Neural cell (in vitro differentiated cells): ENCODE measurements at regions not wholly inside any gene's neighbourhood (a gene's known extent, or its start where the extent isn't known, plus 50 kb on each side); places are given as distances from the start of the nearest gene placed in this dataset.
"Not testable (repeated sequence)": the region's sequence is repeated elsewhere in the genome, so short reads cannot be mapped to it uniquely, and the experiment has no call there.

Experiments used
- H2AFZ ChIP-seq: fragments of 200-600, 300-800 bp; sonication (generic), shearing (Covaris generic); 2 replicates; pipeline ENCODE4 v1.6.0; 2014; ENCODE audit warnings: low read depth, mild to moderate bottlenecking, antibody characterized with exemption, low read length, moderate library complexity
- H3F3A ChIP-seq: fragments of 200-600 bp; shearing (Covaris generic); 2 replicates; pipeline ENCODE4 v1.6.1; 2016; ENCODE audit warnings: mild to moderate bottlenecking, moderate library complexity, mixed read lengths, antibody characterized with exemption, low read length; ENCODE audit not compliant: insufficient read depth, poor library complexity, severe bottlenecking
- H3K27ac ChIP-seq: fragments of 200-600, 300-800 bp; sonication (generic), shearing (Covaris generic); 2 replicates; pipeline ENCODE4 v1.5.1; 2014; ENCODE audit warnings: mild to moderate bottlenecking, low read length, moderate library complexity
- H3K27me3 ChIP-seq: fragments of 300-800, 200-600 bp; sonication (generic), shearing (Covaris generic); 2 replicates; pipeline ENCODE4 v1.6.0; 2014; ENCODE audit warnings: mild to moderate bottlenecking, low read depth, low read length, moderate library complexity; ENCODE audit not compliant: insufficient read depth
- H3K36me3 ChIP-seq: fragments of 300-800, 200-600 bp; sonication (generic), shearing (Covaris generic); 2 replicates; pipeline ENCODE4 v1.5.1; 2014; ENCODE audit warnings: mild to moderate bottlenecking, antibody characterized with exemption, low read length, moderate library complexity; ENCODE audit not compliant: insufficient read depth
- H3K4me2 ChIP-seq: fragments of 300-800, 200-600 bp; sonication (generic), shearing (Covaris generic); 2 replicates; pipeline ENCODE4 v1.6.0; 2014; ENCODE audit warnings: mild to moderate bottlenecking, low read length
- H3K4me3 ChIP-seq: fragments of 300-800, 200-600 bp; sonication (generic), shearing (Covaris generic); 2 replicates; pipeline ENCODE4 v1.5.1; 2014; ENCODE audit warnings: mild to moderate bottlenecking, low read length, moderate library complexity
- H3K79me2 ChIP-seq: fragments of 200-600 bp; shearing (Covaris generic); replicated peaks from 2 replicates; pipeline ENCODE4 v1.6.0; 2014; ENCODE audit warnings: mild to moderate bottlenecking, low read length, moderate library complexity; ENCODE audit not compliant: insufficient read depth
- H3K9ac ChIP-seq: fragments of 300-800, 200-600 bp; sonication (generic), shearing (Covaris generic); 2 replicates; pipeline ENCODE4 v1.6.1; 2016; ENCODE audit warnings: mild to moderate bottlenecking, low read length, mixed read lengths
- H3K9me2 ChIP-seq: fragments of 200-600 bp; shearing (Covaris generic); 2 replicates; pipeline ENCODE4 v1.6.1; 2016; ENCODE audit warnings: mild to moderate bottlenecking, low read length, mixed read lengths; ENCODE audit not compliant: insufficient read depth
- H3K9me3 ChIP-seq: fragments of 200-600, 300-800 bp; sonication (generic), shearing (Covaris generic); 2 replicates; pipeline ENCODE4 v1.6.1; 2016; ENCODE audit warnings: mild to moderate bottlenecking, mixed run types, low read length, moderate library complexity, mixed read lengths
- H4K20me1 ChIP-seq: fragments of 200-600 bp; shearing (Covaris generic); 2 replicates; pipeline ENCODE4 v1.6.1; 2016; ENCODE audit warnings: mild to moderate bottlenecking, mixed run types; ENCODE audit not compliant: insufficient read depth
- CTCF ChIP-seq: fragments of 450-650 bp; IDR thresholded peaks from 2 replicates; pipeline ENCODE4 v1.5.1; 2014; ENCODE audit warnings: antibody characterized with exemption, mild to moderate bottlenecking, moderate library complexity; ENCODE audit not compliant: poor library complexity, severe bottlenecking
- EP300 ChIP-seq: fragments of 450-650 bp; conservative IDR thresholded peaks from 2 replicates; pipeline ENCODE4 v1.6.1; 2014; ENCODE audit warnings: antibody characterized with exemption, mild to moderate bottlenecking, moderate library complexity; ENCODE audit not compliant: poor library complexity, severe bottlenecking
- EZH2 ChIP-seq: fragments of 200-600, 300-800 bp; shearing (Covaris generic), sonication (generic); IDR thresholded peaks from 2 replicates; pipeline ENCODE4 v1.6.1; 2014; ENCODE audit warnings: antibody characterized with exemption, low read length, borderline replicate concordance, mild to moderate bottlenecking; ENCODE audit not compliant: insufficient read depth, poor library complexity, severe bottlenecking
- MXI1 ChIP-seq: fragments of 450-650 bp; conservative IDR thresholded peaks from 2 replicates; pipeline ENCODE4 v1.6.1; 2014; ENCODE audit warnings: antibody characterized with exemption, mild to moderate bottlenecking; ENCODE audit not compliant: poor library complexity, severe bottlenecking
- POLR2AphosphoS5 ChIP-seq: IDR thresholded peaks from 2 replicates; pipeline ENCODE4 v1.6.1; 2012
- RAD21 ChIP-seq: fragments of 450-650 bp; conservative IDR thresholded peaks from 2 replicates; pipeline ENCODE4 v1.6.1; 2014; ENCODE audit warnings: antibody characterized with exemption, mild to moderate bottlenecking, moderate library complexity
- REST ChIP-seq: IDR thresholded peaks from 2 replicates; pipeline ENCODE4 v1.6.1; 2012; ENCODE audit warnings: borderline replicate concordance
- SMC3 ChIP-seq: fragments of 450-650 bp; conservative IDR thresholded peaks from 2 replicates; pipeline ENCODE4 v1.6.1; 2014; ENCODE audit warnings: antibody characterized with exemption, mild to moderate bottlenecking, moderate library complexity; ENCODE audit not compliant: poor library complexity
- TAF1 ChIP-seq: IDR thresholded peaks from 2 replicates; pipeline ENCODE4 v1.6.1; 2012; ENCODE audit warnings: low read depth

GRCh38 chr4:135412213-135412612 is 1210.6 kb upstream of the PABPC4L start:
- no peak overlapping the region for H3K4me2 ChIP-seq
- no peaks in the 10 kb centered on the region for H4K20me1 ChIP-seq
- no peak overlapping the region for H3K4me3 ChIP-seq
- no peaks in the 10 kb centered on the region for H3K9me3 ChIP-seq
- H3F3A ChIP-seq: no peaks in the 10 kb centered on the region
- no peak overlapping the region for H3K9ac ChIP-seq
- no peaks in the 10 kb centered on the region for H3K79me2 ChIP-seq
- no peaks in the 10 kb centered on the region for H3K27me3 ChIP-seq
- no peak overlapping the region for H2AFZ ChIP-seq
- H3K36me3 ChIP-seq: no peaks in the 10 kb centered on the region
- H3K9me2 ChIP-seq: no peaks in the 10 kb centered on the region
- no peak overlapping the region for H3K27ac ChIP-seq
- TF ChIP-seq SMC3 (no peak), CTCF (no peak), POLR2AphosphoS5 (no peak), EZH2 (no peak), RAD21 (no peak), REST (no peak), TAF1 (no peak), EP300 (no peak), MXI1 (no peak)

GRCh38 chr4:135411251-135411650 is 1209.7 kb upstream of the PABPC4L start:
- Histone ChIP-seq H3K27ac (no peak overlapping the region), H3K9me3 (no peaks in the 10 kb centered on the region), H3K9ac (no peak overlapping the region), H3K4me2 (no peak overlapping the region), H3K4me3 (no peak overlapping the region), H3K9me2 (no peaks in the 10 kb centered on the region), H2AFZ (no peak overlapping the region), H3K27me3 (no peaks in the 10 kb centered on the region), H3K36me3 (no peaks in the 10 kb centered on the region), H3F3A (no peaks in the 10 kb centered on the region), H3K79me2 (no peaks in the 10 kb centered on the region), H4K20me1 (no peaks in the 10 kb centered on the region)
- TF ChIP-seq MXI1 (no peak), CTCF (no peak), EZH2 (no peak), TAF1 (no peak), REST (no peak), SMC3 (no peak), EP300 (no peak), POLR2AphosphoS5 (no peak), RAD21 (no peak)

- not testable (repeated sequence) for H3K27me3 ChIP-seq, H3F3A ChIP-seq, H3K4me2 ChIP-seq, H3K9ac ChIP-seq, H3K9me2 ChIP-seq, H3K36me3 ChIP-seq, H3K79me2 ChIP-seq, H3K4me3 ChIP-seq, H3K9me3 ChIP-seq, H3K27ac ChIP-seq, H2AFZ ChIP-seq, H4K20me1 ChIP-seq
Measured at GRCh38 chr4:135409261-135409660, 1207.7 kb upstream of the PABPC4L start.
